ENCODE measurements at regions not wholly inside any gene's neighbourhood (a gene's known extent, or its start where the extent isn't known, plus 50 kb on each side); places are given as distances from the start of the nearest gene placed in this dataset.

DNA sequence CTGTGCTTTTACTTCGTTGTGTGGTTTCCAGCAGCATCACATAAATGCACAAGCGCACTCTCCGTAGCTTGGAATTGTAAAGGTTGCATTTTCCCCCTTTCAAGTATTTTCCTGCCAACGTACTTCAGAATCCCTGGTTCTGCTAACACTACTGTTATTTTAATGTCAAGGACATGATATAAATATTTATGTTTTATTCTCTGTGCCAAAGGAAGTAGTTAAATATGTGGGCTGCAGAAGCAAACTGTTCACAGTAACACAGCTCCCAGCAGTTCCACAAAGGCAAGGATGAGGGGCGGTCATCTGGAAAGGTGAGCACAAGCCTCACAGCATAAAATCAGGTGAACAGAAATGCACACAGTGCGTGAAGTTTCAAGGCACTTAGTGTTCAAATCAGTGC is 85.3 kb upstream of the PDE10A start:
- H3K27ac ChIP-seq = no peak overlapping the region
- TF ChIP-seq ZFX (IDR thresholded peaks at IDR 0.05; ENCODE audit: borderline replicate concordance) (no peak), CTCF (IDR thresholded peaks at IDR 0.05) (no peak)

DNA sequence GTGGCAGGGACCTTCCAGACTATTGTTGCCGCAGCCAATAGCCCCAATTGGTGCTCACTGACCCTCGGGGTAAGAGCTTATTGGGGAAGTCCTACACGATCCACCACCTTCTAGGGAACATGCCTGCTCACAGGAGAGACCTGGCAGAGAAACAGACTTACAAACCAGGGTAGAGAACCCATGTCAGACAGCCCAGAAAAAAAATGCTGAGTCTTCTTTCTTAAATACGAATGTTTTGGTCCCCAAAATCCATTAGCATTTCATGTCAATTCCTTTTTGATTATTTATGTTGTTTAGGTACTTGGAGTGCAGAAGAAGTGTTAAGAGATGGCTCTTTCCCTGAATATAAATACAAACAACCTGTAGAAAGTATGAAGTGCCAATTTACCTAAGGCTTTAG is 84.9 kb upstream of the PDE10A start:
- H3K27ac ChIP-seq = no peak overlapping the region
- no peak for TF ChIP-seq CTCF (IDR thresholded peaks at IDR 0.05)
- TF ChIP-seq ZFX (IDR thresholded peaks at IDR 0.05; ENCODE audit: borderline replicate concordance) = no peak

GRCh38 chr6:165746331-165746730 is 83.3 kb upstream of the PDE10A start:
- TF ChIP-seq CTCF (IDR thresholded peaks at IDR 0.05) = no peak
- no peak overlapping the region for H3K27ac ChIP-seq

DNA sequence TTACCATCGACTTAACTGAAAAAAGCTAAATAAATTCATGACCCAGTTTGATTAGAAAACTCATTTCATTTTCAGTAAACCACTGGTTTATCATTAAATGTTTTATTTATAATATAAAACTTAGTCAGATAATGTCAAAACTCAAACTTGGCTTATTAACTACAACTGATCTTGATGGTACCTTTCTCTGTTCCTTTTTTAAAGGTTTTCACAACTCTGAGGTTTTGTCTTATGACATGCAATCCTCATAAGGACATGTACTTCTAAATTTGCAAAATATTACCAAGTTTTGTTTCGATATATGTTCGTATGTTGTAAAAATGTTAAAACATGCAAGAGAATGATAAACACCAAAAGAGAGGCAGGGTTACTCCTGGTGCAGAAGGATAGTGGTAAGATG is 82.5 kb upstream of the PDE10A start:
- TF ChIP-seq ZFX (IDR thresholded peaks at IDR 0.05; ENCODE audit: borderline replicate concordance) (no peak), CTCF (IDR thresholded peaks at IDR 0.05) (no peak)
- H3K27ac ChIP-seq = no peak overlapping the region

GRCh38 chr6:165744555-165745228 is 81.7 kb upstream of the PDE10A start:
- no peak overlapping the region for H3K27ac ChIP-seq
- TF ChIP-seq CTCF (IDR thresholded peaks at IDR 0.05) (no peak), ZFX (IDR thresholded peaks at IDR 0.05; ENCODE audit: borderline replicate concordance) (no peak)

GRCh38 chr6:165743366-165743898 is 80.4 kb upstream of the PDE10A start:
- no peak for TF ChIP-seq CTCF (IDR thresholded peaks at IDR 0.05)
- TF ChIP-seq ZFX (IDR thresholded peaks at IDR 0.05; ENCODE audit: borderline replicate concordance) = no peak
- no peak overlapping the region for H3K27ac ChIP-seq

DNA sequence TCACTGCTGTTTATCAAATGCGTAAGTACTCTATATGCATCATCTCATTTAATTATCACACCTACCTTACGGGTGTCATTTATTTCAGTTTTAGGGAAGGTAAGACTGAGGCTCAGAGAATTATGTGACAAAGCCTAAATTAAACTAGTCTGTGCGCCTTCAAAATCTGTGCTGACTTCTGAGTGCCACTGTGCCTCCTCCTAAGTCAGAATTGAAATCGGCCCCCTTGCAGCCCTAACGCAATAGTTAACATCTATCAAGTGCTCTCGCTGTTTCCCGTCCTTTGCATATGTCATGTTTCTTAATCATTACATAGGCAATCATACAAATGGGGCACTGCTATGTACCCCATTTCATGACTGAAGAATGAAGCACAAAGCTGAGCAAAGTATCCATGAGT is 79.0 kb upstream of the PDE10A start:
- no peak overlapping the region for H3K27ac ChIP-seq
- TF ChIP-seq CTCF (IDR thresholded peaks at IDR 0.05) (no peak), ZFX (IDR thresholded peaks at IDR 0.05; ENCODE audit: borderline replicate concordance) (no peak)
